Loucy (cell line): ENCODE measurements at regions not wholly inside any gene's neighbourhood (a gene's known extent, or its start where the extent isn't known, plus 50 kb on each side); places are given as distances from the start of the nearest gene placed in this dataset.

ENCODE experiments used
- H2AFZ ChIP-seq: fragments of 200-600 bp; sonication (generic); 2 replicates; pipeline ENCODE4 v1.6.0; 2016; ENCODE audit warnings: antibody characterized with exemption, mild to moderate bottlenecking, low read length, moderate library complexity
- H3F3A ChIP-seq: fragments of 200-600 bp; 2 replicates; pipeline ENCODE4 v1.6.0; 2016; ENCODE audit warnings: antibody characterized with exemption, low read depth, mild to moderate bottlenecking
- H3K27me3 ChIP-seq: fragments of 200-600 bp; sonication (generic); 2 replicates; pipeline ENCODE4 v1.6.1; 2014; ENCODE audit warnings: low read length, mild to moderate bottlenecking; ENCODE audit not compliant: insufficient read depth, poor library complexity, severe bottlenecking
- H3K36me3 ChIP-seq: fragments of 200-600 bp; sonication (generic); 2 replicates; pipeline ENCODE4 v1.6.1; 2016; ENCODE audit warnings: low read length; ENCODE audit not compliant: insufficient read depth
- H3K4me1 ChIP-seq: fragments of 200-600 bp; sonication (generic); 2 replicates; pipeline ENCODE4 v1.5.1; 2014; ENCODE audit warnings: low read length, mild to moderate bottlenecking; ENCODE audit not compliant: insufficient read depth, poor library complexity, severe bottlenecking
- H3K4me2 ChIP-seq: fragments of 200-600 bp; sonication (generic); 2 replicates; pipeline ENCODE4 v1.6.0; 2014; ENCODE audit warnings: antibody characterized with exemption, low read length, low read depth, mild to moderate bottlenecking; ENCODE audit not compliant: poor library complexity, severe bottlenecking
- H3K4me3 ChIP-seq: fragments of 200-600 bp; sonication (generic); 2 replicates; pipeline ENCODE4 v1.5.1; 2014; ENCODE audit warnings: low read length, mild to moderate bottlenecking, mixed read lengths; ENCODE audit not compliant: poor library complexity, severe bottlenecking
- H3K79me2 ChIP-seq: fragments of 200-600 bp; sonication (generic); 2 replicates; pipeline ENCODE4 v1.6.1; 2014; ENCODE audit warnings: low read length; ENCODE audit not compliant: insufficient read depth
- H3K9ac ChIP-seq: fragments of 200-600 bp; sonication (generic); 2 replicates; pipeline ENCODE4 v1.6.0; 2014; ENCODE audit warnings: mild to moderate bottlenecking, low read depth, low read length, moderate library complexity; ENCODE audit not compliant: poor library complexity, severe bottlenecking
- H3K9me2 ChIP-seq: fragments of 200-600 bp; sonication (generic); replicated peaks from 2 replicates; pipeline ENCODE4 v1.6.1; 2016; ENCODE audit warnings: low read depth, low read length, mixed read lengths
- H3K9me3 ChIP-seq: fragments of 200-600 bp; sonication (generic); 2 replicates; pipeline ENCODE4 v1.6.1; 2014; ENCODE audit warnings: mild to moderate bottlenecking, antibody characterized with exemption, low read length, low read depth; ENCODE audit not compliant: insufficient read depth
- H4K20me1 ChIP-seq: fragments of 200-600 bp; sonication (generic); 2 replicates; pipeline ENCODE4 v1.6.0; 2014; ENCODE audit warnings: antibody characterized with exemption, low read length, mild to moderate bottlenecking; ENCODE audit not compliant: insufficient read depth, poor library complexity, severe bottlenecking
- CTCF ChIP-seq: fragments of 200-600 bp; sonication (generic); conservative IDR thresholded peaks from 2 replicates; pipeline ENCODE4 v1.5.1; 2014; ENCODE audit warnings: mild to moderate bottlenecking, antibody characterized with exemption, low read length
- EZH2phosphoT487 ChIP-seq: fragments of 200-600 bp; IDR thresholded peaks from 2 replicates; pipeline ENCODE4 v1.6.1; 2018; ENCODE audit warnings: antibody characterized with exemption, mild to moderate bottlenecking, moderate library complexity, borderline replicate concordance

- Histone ChIP-seq H3K36me3 (no peaks in the 10 kb centered on the region), H3K79me2 (no peaks in the 10 kb centered on the region), H3K4me1 (no peaks in the 10 kb centered on the region), H3K27me3 (no peaks in the 10 kb centered on the region), H3K4me3 (no peak overlapping the region), H4K20me1 (no peaks in the 10 kb centered on the region), H3K9me3 (no peaks in the 10 kb centered on the region), H2AFZ (no peak overlapping the region), H3K9me2 (no peaks in the 10 kb centered on the region), H3K4me2 (no peak overlapping the region), H3K9ac (no peak overlapping the region), H3F3A (no peaks in the 10 kb centered on the region)
- TF ChIP-seq CTCF (no peak), EZH2phosphoT487 (no peak)
Measured at GRCh38 chr4:133263104-133263503, 114.0 kb downstream of the PCDH10 start.

- Histone ChIP-seq H3F3A (no peaks in the 10 kb centered on the region), H3K4me3 (no peak overlapping the region), H3K36me3 (no peaks in the 10 kb centered on the region), H3K4me2 (no peak overlapping the region), H3K9ac (no peak overlapping the region), H3K9me2 (no peaks in the 10 kb centered on the region), H2AFZ (peak overlapping the region; percentile 42; the same call in 1 of the 2 replicates), H3K9me3 (no peaks in the 10 kb centered on the region), H3K79me2 (no peaks in the 10 kb centered on the region), H3K4me1 (no peaks in the 10 kb centered on the region), H3K27me3 (no peaks in the 10 kb centered on the region), H4K20me1 (no peaks in the 10 kb centered on the region)
- TF ChIP-seq CTCF (no peak), EZH2phosphoT487 (no peak)
Measured at GRCh38 chr4:133247861-133248260, 98.8 kb downstream of the PCDH10 start.

GRCh38 chr4:133245226-133245625, 96.1 kb downstream of the PCDH10 start:
- no peaks in the 10 kb centered on the region for H3K79me2 ChIP-seq
- no peak overlapping the region for H3K4me2 ChIP-seq
- no peak overlapping the region for H2AFZ ChIP-seq
- H3K27me3 ChIP-seq, result no peaks in the 10 kb centered on the region
- H3K36me3 ChIP-seq, result no peaks in the 10 kb centered on the region
- TF ChIP-seq EZH2phosphoT487 (no peak), CTCF (no peak)
- no peaks in the 10 kb centered on the region for H3F3A ChIP-seq
- H3K4me3 ChIP-seq, result no peak overlapping the region
- H4K20me1 ChIP-seq, result no peaks in the 10 kb centered on the region
- no peaks in the 10 kb centered on the region for H3K9me3 ChIP-seq
- H3K9ac ChIP-seq, result no peak overlapping the region
- no peaks in the 10 kb centered on the region for H3K9me2 ChIP-seq
- H3K4me1 ChIP-seq, result no peaks in the 10 kb centered on the region
